C1 segment of cervical spinal cord (tissue), 14 donors: ENCODE measurements at regions not wholly inside any gene's neighbourhood (a gene's known extent, or its start where the extent isn't known, plus 50 kb on each side); places are given as distances from the start of the nearest gene placed in this dataset.
"Not testable (repeated sequence)": the region's sequence is repeated elsewhere in the genome, so short reads cannot be mapped to it uniquely, and the experiment has no call there.

ENCODE experiments used
- DNase-seq, 14 donors: peaks; one replicate each; lab custom pipeline; 2025; lab: John Stamatoyannopoulos, UW

DNA sequence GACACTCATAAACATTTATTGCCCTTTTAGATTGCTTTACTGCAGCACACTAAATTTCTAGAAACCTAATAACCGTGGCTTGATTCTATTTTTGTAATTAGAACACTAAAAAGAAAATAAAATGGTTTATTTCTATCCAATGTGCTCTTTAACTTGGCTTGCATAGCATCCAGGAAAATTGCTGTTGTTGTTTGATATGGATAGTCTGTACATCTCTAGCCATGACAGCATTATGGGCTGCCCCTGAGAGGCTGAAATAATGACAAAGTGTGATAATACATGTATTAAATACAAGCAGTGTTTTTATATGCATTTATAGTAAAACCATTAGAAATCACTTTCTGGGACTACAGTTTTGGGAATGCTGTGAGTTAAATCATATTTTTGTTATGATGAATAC lies 472.5 kb downstream of the EPM2A start:
- DNase-seq: no peak

DNA sequence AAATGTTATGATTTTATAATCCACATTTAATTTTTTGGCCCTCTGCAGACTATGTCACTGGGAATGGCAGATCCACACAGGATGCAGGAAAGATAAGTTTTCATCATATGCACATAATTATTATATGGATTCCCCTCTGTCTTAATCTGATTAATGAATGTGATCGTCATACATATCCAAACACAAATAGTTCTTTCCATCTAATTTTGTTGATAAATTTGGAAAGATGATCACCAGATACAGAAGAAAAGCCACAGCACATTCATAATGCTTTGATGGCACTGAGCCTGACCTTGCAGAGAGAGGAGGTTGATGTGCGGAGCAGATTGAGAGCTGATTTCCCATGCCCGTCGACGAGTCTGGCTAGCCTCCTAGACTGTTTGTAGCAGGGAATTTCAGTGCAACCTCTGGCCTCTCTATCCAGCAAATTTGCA lies 471.5 kb downstream of the EPM2A start:
- no peak for DNase-seq

DNA sequence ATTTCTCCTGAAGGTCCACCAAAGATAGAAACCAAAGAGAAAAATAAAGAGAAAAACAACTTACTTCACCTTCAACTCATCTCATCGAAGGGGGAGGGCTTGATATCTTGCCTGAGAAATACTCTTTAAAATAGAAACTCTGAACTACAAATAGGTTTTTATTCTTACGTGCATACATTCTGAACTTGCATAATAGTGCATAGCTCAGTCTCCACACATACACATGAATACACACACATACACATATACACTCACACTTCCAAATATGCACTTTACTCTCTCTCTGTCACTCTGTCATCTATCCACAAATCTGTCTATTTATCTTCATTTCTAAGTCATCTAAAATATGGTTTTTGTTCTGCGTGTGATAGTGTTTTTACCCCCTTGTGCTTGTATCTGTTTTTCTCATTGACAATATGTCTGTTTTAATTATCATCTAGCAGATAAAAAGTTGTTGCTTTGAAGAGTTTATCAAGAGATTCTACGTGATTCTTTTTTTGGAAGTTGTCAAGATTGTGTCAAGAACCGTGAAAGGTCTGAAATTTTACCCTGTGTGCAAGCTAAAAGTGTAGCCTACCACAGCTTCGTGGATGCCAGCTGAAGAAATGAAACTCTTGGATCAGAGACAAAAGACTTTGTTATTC lies 468.8 kb downstream of the EPM2A start:
- DNase-seq: no peak

DNA sequence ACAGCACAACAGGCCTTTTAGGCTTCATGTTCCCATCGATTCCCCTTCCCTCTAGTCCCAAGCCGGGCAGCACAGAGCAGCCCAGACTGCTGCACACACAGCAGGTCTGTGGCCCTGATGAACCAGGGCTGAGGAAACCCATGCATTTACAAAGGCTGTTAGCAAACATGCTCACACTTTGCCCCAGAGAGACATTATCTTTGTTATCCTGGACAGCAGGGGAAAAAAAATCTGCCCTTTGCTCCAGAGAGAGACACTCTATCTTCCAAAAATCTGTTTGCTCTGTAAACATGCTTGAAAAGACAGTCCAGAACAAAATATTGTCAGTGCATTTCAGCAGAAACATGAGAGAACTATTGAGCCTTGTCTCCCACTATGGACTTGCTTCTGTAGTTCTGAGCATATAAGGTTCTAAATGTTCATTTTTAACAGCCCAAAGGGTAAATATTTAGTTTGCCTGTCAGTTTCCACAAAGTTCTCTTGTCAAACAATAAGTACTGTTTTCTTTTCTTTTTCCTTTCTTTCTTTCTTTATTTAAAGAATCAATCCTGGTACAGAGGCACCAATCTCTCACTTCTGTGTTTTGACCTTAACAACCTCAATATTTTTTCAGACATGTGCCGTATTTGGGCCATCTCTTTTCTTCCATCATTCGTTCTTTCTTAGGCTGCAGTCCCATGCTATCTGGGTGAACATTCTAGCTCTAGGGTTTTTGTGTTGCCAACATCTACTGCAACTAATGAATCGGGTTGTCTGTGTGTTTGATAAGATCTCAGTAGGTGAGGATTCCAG lies 468.0 kb downstream of the EPM2A start:
- DNase-seq: no peak

DNA sequence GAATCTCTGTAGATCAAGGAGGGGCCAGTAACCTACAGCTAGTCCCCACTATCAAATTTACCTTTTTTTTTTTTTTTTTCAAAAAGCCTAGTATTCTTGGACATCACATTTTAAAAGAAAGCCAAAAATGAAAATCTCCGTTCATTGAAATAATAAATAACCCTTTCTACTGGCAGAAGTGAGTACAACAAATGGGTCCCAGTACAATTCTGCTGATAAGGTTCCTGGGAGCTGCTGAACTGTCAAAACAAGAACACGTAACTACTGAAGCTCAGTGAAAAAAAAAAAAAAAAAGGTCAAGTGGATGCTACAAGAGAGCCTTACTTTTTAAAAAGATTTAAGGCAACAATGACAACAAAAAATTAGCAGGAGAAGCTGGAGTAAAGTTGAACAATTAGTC lies 464.9 kb downstream of the EPM2A start:
- DNase-seq: no peak

DNA sequence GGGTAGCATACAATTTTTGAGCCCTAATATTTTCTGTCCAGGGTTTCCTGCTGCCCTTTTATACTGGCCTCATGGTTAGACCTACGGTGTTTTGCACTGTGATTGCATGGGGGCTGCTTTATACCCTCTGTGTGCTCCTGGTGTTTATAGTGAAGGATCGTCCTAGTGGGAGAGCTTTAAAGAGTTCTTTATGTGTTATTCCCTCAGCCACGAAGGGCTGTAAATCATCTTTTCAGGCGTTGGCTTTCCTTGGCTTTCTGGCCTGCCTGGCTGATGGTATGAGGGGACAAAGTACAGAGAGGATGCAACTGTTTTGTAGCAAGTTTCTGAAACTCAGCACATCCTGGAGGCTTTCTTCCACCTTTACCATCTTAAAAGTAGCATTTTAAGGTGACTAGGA lies 464.3 kb downstream of the EPM2A start:
- no peak for DNase-seq

DNA sequence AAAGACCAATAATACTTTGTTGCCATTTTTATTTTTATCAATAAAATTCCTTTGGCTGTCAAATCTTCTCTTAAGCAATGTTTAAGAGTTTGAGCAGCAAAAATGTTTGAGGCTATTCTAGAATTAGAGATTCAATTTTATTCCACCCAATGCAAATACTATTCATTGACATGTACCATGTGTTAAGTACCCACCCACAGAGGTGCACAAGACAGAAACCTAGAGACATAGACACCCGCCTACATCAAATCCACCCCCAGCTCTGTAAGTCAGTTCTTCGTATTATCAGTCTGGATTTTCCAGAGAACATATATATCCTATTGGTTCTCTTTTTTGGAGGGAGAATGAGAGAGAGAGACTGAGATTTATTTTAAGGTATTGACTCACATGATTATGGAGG lies 463.7 kb downstream of the EPM2A start:
- no peak for DNase-seq

DNA sequence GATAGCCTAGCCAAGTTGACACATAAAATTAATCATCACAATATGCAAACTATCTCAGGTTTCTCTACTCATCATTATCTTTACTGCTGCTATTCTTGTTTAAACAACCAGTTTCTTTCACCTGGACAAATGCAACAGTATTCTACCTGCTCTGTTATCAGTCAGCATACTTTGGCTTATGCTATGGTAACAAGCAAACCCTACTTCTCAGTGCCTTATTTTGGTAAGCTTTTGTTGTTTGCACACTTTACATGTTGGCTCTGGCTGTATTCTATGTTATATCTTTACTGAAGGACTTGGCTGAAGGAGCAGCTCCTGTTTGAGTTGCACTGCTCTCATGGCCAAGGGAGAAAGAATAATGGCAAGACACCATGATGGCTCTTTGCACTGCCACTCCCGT lies 463.1 kb downstream of the EPM2A start:
- DNase-seq: no peak

DNA sequence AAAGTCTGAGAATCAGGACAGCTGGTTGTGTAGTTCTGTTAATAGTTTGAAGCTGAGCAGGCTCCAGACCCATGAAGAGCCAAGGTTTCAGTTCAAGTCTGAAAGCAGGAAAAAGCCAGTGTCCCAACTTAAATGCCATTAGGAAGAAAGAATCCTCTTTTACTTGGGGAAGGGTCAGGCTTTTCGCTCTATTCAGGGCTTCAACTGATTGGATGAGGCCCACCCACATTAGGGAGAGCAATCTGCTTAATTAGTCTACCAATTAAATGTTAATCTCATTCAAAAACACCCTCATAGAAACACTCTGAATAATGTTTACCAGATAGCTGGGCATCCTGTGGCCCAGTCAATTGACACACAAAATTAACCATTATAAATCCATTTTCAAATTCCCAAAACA lies 462.2 kb downstream of the EPM2A start:
- no peak for DNase-seq

DNA sequence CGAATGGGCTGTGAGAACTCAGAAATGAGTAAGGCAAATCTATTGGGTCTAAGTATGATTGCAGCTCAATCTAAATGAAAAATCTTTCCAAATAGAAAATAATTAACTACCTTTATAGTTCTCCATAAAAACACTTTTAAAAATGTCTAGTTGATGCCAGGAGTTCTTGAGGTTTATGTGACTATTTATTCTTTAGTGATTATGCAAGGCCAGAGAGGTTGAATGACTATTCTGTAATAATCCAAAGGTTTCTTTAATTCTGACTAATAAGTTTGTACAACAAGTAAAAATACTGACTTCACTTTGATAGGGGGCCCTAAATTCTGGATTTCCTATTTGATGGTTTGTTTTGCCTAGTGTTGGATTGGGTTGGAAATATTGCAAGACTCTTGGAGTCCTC lies 461.2 kb downstream of the EPM2A start:
- no peak for DNase-seq

DNA sequence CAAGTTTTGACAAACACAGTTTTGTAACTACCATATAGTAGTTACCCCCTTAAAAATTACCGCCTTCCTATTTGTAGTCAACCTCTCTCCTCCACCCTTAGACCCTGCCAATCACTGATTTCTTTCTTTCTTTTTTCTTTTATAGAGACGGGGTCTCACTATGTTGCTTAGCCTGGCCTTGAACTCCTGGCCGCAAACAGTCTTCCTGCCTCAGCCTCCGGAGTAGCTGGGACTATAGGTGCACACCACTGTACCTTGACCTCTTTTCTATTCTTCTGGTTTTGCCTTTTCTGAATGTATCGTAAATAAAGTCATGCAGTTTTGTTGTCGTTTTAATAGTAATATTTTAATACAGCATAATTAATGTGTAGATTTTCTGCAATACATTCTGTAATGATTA lies 460.3 kb downstream of the EPM2A start:
- DNase-seq: no peak

DNA sequence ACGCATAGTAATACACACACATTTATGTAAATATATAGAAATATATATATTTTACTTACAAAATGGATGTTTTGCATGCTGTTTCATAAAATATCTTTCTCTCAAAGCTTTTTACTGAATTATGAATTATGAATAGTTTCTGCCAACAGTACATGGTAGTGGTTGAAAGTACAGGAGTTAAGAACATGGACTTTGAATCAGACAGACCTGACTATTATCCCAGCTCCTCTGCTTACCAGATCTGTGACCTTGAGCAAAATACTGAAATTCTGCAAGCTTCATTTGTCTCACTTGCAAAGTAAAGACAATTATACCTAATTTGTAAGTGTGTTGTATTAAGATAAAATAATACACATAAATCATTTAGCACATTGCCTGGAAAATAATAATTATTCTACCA lies 459.5 kb downstream of the EPM2A start:
- no peak for DNase-seq

DNA sequence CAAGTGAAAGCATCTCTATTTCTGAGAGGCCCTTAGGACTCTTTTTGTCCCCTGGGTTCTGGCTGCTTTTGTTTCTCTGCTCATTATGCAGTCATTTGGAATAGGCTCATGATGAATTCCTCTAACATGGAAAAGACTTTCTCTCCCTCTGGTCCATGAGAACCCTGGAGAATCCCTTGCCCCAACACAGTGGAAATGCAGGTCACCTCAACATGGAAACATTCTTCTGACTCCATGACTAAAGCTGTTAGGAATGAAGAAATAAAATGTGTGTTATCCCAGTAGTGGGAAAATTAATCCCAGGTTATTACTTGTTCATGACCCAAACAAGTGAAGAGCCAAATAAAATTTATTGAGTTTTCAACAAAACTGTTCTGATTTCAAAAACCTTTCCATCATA lies 458.6 kb downstream of the EPM2A start:
- DNase-seq: no peak

DNA sequence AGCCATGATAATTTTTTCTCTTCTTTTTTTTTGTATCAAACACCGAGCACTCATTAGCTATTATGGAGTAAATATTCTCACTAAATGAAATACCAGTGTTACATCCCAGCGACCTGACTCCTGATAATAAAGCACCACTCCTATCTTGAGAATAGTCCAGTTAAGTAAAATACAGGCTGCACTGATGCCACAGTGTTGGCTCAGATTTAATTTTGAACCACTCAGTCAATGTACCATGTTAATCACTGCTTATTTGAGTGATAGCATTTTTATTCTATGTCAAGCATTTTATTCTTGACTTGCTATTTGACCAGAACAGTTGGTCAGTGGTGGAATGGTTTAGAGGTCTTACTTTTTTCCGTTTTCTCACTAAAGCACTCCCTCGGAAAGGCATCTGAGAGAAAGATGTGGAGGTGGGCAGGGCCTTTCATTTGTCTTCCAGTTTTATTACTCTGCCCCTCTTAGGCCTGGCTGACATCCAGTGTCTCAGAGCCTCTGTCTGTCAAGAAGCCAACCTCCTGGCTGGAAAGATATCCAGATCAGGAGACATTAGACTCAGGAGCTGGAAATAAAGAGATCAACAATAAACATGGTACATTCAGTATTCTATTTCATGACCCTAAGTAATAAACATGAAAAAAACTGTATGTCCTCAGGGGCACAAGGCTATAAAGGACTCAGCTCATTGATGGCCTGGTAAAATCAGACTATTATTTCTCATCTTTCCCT lies 457.8 kb downstream of the EPM2A start:
- DNase-seq: no peak

DNA sequence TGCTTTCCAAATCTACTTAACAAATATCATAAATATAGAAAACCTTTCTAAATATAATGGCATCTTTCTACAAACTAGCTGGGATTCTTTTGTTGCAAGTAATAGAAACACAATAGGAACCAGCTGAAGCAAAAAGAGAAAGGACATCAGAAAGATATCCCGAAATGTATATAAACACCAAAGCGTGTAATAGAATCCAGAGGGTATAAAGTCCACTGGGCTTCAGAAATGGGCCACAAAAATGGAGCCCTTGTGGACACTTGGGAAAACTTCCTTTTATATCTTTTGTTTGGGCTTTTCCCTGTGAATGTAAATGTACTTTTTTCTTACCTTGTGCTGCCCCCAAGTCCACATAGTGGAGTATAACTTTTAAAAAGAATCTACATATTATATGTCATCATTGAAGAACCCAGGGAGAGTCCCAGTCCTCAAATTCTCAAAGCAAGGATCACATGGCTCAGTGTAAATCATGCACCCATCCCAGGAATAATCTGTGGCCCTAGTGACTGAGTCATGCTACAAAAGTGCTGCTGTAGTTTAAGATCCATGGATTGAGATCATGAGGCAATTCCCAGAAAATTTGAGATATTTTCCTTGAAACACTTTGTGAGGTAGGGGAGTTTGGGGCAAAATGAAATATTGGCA lies 457.0 kb downstream of the EPM2A start:
- DNase-seq: no peak

DNA sequence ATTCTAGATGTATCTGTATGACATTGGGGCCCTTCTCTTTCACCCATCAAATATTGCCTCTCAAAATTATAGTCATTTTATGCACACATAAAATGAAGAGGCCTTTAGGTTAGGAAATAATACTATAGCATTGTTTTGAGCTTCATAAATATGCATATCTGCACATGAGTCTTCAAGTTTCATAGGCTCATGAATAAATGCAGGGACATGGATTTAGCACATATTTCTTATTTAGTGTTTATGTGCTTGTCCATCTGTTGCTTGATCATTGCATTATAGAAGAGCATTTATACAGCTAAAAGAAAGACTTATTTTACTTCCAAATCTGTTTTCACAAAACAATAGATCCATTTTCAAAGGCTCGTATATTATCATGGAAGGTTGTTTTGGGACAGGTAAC lies 455.8 kb downstream of the EPM2A start:
- no peak for DNase-seq

DNA sequence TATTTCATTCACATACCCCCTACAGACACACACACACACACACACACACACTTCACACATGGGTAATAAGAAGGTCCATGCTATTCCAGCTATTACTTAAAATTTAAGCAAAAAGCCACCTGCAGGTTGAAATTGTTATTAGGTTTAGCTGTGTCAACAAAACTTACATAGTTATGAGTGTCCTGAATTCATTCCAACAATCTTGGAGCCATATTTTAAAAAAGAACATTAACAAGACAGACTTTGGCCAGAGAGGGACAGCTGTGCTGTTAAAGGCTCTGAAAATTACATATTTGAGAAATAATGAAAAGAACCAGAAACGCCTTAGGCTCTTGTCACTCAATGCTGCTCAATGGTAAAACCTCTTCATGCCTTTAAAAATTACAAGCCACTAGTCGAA lies 455.3 kb downstream of the EPM2A start:
- no peak for DNase-seq

DNA sequence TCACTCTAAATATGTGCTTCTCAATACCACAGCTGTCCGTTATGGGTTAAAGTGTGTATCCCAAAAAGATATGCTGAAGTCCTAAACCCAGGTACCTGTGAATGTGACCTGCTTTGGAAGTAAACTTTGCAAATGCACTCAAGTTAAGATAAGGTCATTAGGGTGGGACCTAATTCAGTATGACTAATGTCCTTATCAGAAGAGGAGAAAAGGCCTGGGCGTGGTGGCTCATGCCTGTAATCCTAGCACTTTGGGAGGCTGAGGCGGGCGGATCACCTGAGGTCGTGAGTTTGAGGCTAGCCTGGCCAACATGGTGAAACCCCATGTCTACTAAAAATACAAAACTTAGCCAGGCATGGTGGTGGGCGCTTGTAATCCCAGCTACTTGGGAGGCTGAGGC lies 452.1 kb downstream of the EPM2A start:
- not testable (repeated sequence) for DNase-seq

DNA sequence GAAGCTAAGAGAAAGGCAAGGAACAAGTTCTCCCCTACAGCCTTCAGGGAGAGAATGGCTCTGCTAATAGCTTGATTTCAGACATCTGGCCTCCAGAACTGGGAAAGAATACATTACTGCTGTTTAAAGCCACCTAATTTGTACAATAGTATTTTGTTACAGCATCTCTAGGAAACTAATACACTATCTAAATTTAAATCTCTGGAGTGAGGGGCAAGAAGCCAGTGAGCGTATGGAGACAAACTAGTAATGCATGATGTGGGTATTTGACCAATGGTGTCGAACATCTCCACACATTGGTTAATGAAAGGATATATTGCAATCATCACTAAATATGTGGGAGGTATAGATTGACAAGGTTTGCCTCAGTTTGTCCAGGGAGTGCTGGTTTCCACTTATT lies 451.5 kb downstream of the EPM2A start:
- DNase-seq: no peak

DNA sequence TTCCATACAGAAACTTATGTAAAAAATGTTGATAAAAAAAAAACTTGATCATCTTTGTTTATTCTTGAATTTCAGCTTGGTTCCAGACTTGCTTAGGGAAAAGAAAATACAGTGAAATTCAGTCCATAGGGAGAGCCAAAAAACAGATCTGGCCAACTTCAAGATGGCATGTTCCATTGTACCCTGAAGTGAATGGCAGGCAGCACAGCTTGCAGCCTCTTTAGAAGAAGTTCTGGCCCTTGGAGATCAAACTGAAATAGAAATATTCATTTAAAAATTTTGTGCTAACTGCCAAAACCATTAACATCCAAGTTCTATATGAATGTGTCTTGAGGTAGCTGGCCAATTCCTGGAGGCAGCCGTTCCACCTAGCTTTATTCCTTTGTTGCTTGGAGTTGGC lies 448.4 kb downstream of the EPM2A start:
- DNase-seq: no peak

DNA sequence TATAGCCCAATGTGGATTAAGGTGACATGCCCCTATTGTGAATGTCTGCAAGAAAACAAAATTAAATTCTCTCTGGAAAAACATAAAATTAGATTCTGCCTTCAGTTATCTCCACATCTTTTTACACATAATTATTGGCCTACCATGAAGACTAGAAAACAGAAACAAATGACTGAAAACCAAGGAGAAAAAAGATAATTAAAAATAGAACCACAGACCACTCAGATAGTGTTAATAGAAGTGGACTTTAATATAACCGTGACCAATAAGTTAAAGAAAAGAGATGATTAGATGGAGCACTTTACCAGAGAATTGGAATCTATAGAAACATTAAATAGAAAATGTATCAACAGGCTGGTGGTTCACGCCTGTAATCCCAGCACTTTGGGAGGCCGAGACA lies 445.7 kb downstream of the EPM2A start:
- no peak for DNase-seq

DNA sequence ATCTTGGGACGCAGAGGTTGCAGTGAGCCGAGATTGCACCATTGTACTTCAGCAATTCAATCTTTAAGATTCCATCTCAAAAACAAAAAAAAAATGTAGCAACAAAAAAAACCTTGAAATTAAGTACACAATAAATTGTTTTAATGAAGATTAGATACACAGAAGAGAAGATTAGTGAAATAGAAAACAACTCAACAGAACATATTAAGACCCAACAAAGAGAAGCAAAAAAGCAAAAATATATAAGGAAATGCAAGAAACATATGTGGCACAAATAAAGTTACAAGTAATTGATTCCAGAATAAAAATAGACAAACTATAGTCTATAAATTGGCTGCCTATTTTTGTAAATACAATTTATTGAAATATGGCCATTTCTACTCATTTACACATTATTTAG lies 445.2 kb downstream of the EPM2A start:
- DNase-seq: no peak
